Osteoblast (primary cell): ENCODE measurements at regions not wholly inside any gene's neighbourhood (a gene's known extent, or its start where the extent isn't known, plus 50 kb on each side); places are given as distances from the start of the nearest gene placed in this dataset.

ENCODE experiments used
- DNase-seq: peaks from one replicate; pipeline ENCODE4 v3.0.0; 2011; ENCODE audit warnings: low spot score, mixed read lengths; ENCODE audit not compliant: insufficient read length; ENCODE audit errors: missing footprints
- H2AFZ ChIP-seq: 2 replicates; pipeline ENCODE4 v1.6.0; 2011; ENCODE audit warnings: mild to moderate bottlenecking, low read length
- H3K27ac ChIP-seq: 2 replicates; pipeline ENCODE4 v1.5.1; 2011; ENCODE audit warnings: mild to moderate bottlenecking, low read depth, low read length, moderate library complexity
- H3K27me3 ChIP-seq: 2 replicates; pipeline ENCODE4 v1.6.0; 2012; ENCODE audit warnings: mild to moderate bottlenecking, control low read depth, inconsistent platforms, low read length, moderate library complexity; ENCODE audit not compliant: insufficient read depth
- H3K36me3 ChIP-seq: 2 replicates; pipeline ENCODE4 v1.5.1; 2011; ENCODE audit warnings: mild to moderate bottlenecking, low read length, control low read depth, moderate library complexity; ENCODE audit not compliant: insufficient read depth
- H3K4me1 ChIP-seq: 2 replicates; pipeline ENCODE4 v1.5.1; 2011; ENCODE audit warnings: mild to moderate bottlenecking, low read length, control low read depth, moderate library complexity; ENCODE audit not compliant: insufficient read depth
- H3K4me2 ChIP-seq: 2 replicates; pipeline ENCODE4 v1.6.0; 2011; ENCODE audit warnings: mild to moderate bottlenecking, low read length; ENCODE audit not compliant: insufficient read depth
- H3K4me3 ChIP-seq: fragments of 200-600 bp; sonication (generic); 3 replicates; pipeline ENCODE4 v1.5.1; 2012; ENCODE audit warnings: mild to moderate bottlenecking, low read length, inconsistent platforms; ENCODE audit not compliant: insufficient read depth
- H3K79me2 ChIP-seq: 2 replicates; pipeline ENCODE4 v1.6.0; 2012; ENCODE audit warnings: mild to moderate bottlenecking, low read length, control low read depth, inconsistent platforms; ENCODE audit not compliant: insufficient read depth
- H3K9me3 ChIP-seq: 2 replicates; pipeline ENCODE4 v1.5.1; 2011; ENCODE audit warnings: low read depth, low read length, control low read depth
- H4K20me1 ChIP-seq: 2 replicates; pipeline ENCODE4 v1.6.0; 2012; ENCODE audit warnings: mild to moderate bottlenecking, low read length, control low read depth; ENCODE audit not compliant: insufficient read depth
- TF ChIP-seq, protein P1 (sequence below): IDR thresholded peaks from 2 replicates; pipeline ENCODE4 v1.5.1; 2011; ENCODE audit warnings: mild to moderate bottlenecking, low read depth, low read length, moderate library complexity; ENCODE audit errors: extremely low read depth

DNA sequence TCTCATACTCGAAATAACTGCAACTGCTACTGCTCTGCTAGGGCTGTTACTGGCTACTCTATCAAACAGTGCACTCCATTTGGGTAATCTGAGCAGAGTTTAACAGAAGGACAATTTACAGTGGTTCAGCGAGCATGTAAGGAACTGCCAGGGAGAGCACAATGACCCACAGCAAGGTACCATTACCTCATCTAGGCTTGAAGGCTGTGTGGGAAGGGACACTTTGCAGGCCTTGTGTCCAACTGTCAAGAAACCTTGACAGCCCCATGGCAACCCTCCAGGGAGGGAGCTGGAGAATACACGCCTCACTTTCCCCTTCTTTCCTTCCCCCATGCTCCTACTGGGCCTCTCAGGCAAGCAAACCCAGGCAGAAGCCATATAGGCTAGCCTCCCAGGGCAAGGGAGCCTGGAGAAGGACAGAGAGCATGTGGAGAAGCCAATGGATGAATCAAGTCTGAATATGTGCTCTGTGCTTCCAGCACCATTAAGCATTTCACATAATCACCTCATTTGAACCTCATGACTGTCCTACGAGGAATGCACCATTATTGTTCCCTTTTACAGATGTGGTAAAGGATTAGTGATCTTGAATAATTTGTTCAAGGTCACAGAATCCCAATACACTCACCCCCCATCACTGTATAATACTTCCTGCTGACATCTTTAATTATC lies 49.9 kb upstream of the JAK2 start:
- Histone ChIP-seq H3K27ac (no peak overlapping the region), H3K4me1 (peaks cover 13% of the 10 kb centered on the region), H3K36me3 (no peaks in the 10 kb centered on the region), H4K20me1 (no peaks in the 10 kb centered on the region), H3K79me2 (no peaks in the 10 kb centered on the region), H2AFZ (no peak overlapping the region), H3K9me3 (no peaks in the 10 kb centered on the region), H3K4me2 (no peak overlapping the region), H3K27me3 (no peaks in the 10 kb centered on the region), H3K4me3 (no peak overlapping the region)
- DNase-seq: no peak
- TF ChIP-seq, protein P1, sequence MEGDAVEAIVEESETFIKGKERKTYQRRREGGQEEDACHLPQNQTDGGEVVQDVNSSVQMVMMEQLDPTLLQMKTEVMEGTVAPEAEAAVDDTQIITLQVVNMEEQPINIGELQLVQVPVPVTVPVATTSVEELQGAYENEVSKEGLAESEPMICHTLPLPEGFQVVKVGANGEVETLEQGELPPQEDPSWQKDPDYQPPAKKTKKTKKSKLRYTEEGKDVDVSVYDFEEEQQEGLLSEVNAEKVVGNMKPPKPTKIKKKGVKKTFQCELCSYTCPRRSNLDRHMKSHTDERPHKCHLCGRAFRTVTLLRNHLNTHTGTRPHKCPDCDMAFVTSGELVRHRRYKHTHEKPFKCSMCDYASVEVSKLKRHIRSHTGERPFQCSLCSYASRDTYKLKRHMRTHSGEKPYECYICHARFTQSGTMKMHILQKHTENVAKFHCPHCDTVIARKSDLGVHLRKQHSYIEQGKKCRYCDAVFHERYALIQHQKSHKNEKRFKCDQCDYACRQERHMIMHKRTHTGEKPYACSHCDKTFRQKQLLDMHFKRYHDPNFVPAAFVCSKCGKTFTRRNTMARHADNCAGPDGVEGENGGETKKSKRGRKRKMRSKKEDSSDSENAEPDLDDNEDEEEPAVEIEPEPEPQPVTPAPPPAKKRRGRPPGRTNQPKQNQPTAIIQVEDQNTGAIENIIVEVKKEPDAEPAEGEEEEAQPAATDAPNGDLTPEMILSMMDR: no peak
